ENCODE measurements at regions not wholly inside any gene's neighbourhood (a gene's known extent, or its start where the extent isn't known, plus 50 kb on each side); places are given as distances from the start of the nearest gene placed in this dataset.

GRCh38 chr2:234425639-234426603 lies 71.0 kb downstream of the ARL4C start:
- Mint-ChIP-seq H3K27ac (peak overlapping the region; percentile 97), H3K27me3 (ENCODE audit: low read depth) (no peaks in the 10 kb centered on the region), H3K9me3 (ENCODE audit: insufficient read depth) (no peaks in the 10 kb centered on the region), H3K4me3 (peak overlapping the region; percentile 56), H3K36me3 (ENCODE audit: low read depth) (peaks cover 8% of the 10 kb centered on the region), H3K4me1 (ENCODE audit: low read depth) (peaks cover 87% of the 10 kb centered on the region)
- peak; percentile 88 for ATAC-seq
- peak; percentile 88 for DNase-seq
- POLR2A ChIA-PET: interaction anchor here (0.6 to 7.0 kb wide), 19 partner anchors 11 to 399 kb away, joined by 3 to 99 read pairs (median 6); partner anchors contain the start of gene ARL4C
- CTCF ChIA-PET: interaction anchor here (0.6 to 4.6 kb wide), 15 partner anchors 12 to 565 kb away, joined by 3 to 17 read pairs (median 6); partner anchors contain the start of gene ARL4C

- no peak overlapping the region for H3K4me3 Mint-ChIP-seq
- peaks cover 88% of the 10 kb centered on the region for H3K4me1 Mint-ChIP-seq (ENCODE audit: low read depth)
- ChIA-PET CTCF (interaction anchor here (1.4 to 3.1 kb wide), 4 partner anchors 11 to 135 kb away, joined by 3 to 15 read pairs (median 10); no protein-coding TSS in a partner anchor), POLR2A (interaction anchor here (1.7 to 7.0 kb wide), 4 partner anchors 22 to 133 kb away, joined by 6 to 99 read pairs (median 32); partner anchors contain the start of gene ARL4C)
- peaks cover 8% of the 10 kb centered on the region for H3K36me3 Mint-ChIP-seq (ENCODE audit: low read depth)
- DNase-seq (no peak), ATAC-seq (no peak)
- H3K9me3 Mint-ChIP-seq (ENCODE audit: insufficient read depth): no peaks in the 10 kb centered on the region
- no peaks in the 10 kb centered on the region for H3K27me3 Mint-ChIP-seq (ENCODE audit: low read depth)
- peak overlapping the region; percentile 97 for H3K27ac Mint-ChIP-seq
Measured at GRCh38 chr2:234423884-234424283, 73.0 kb downstream of the ARL4C start.

GRCh38 chr2:234422981-234423431 lies 73.9 kb downstream of the ARL4C start:
- Mint-ChIP-seq H3K4me3 (peak overlapping the region; percentile 42), H3K9me3 (ENCODE audit: insufficient read depth) (peaks cover 8% of the 10 kb centered on the region), H3K27me3 (ENCODE audit: low read depth) (no peaks in the 10 kb centered on the region), H3K27ac (peak overlapping the region; percentile 88), H3K4me1 (ENCODE audit: low read depth) (peaks cover 79% of the 10 kb centered on the region), H3K36me3 (ENCODE audit: low read depth) (peaks cover 15% of the 10 kb centered on the region)
- peak; percentile 60 for ATAC-seq
- DNase-seq: peak; percentile 77
- ChIA-PET POLR2A (interaction anchor here (0.9 to 7.0 kb wide), 7 partner anchors 12 to 132 kb away, joined by 3 to 99 read pairs (median 6); partner anchors contain the start of gene ARL4C), CTCF (interaction anchor here (1.0 to 3.1 kb wide), 13 partner anchors 11 to 288 kb away, joined by 3 to 15 read pairs (median 4); no protein-coding TSS in a partner anchor)

GRCh38 chr2:234422273-234422732 lies 74.6 kb downstream of the ARL4C start:
- CTCF ChIA-PET: interaction anchor here (0.7 to 3.1 kb wide), 14 partner anchors 10 to 287 kb away, joined by 3 to 15 read pairs (median 4); no protein-coding TSS in a partner anchor
- H3K27me3 Mint-ChIP-seq (ENCODE audit: low read depth): no peaks in the 10 kb centered on the region
- peaks cover 72% of the 10 kb centered on the region for H3K4me1 Mint-ChIP-seq (ENCODE audit: low read depth)
- DNase-seq (no peak), ATAC-seq (no peak)
- H3K4me3 Mint-ChIP-seq: peak overlapping the region; percentile 42
- peak overlapping the region; percentile 88 for H3K27ac Mint-ChIP-seq
- POLR2A ChIA-PET: interaction anchor here (0.8 to 7.0 kb wide), 9 partner anchors 10 to 131 kb away, joined by 3 to 99 read pairs (median 5); partner anchors contain the start of gene ARL4C
- peaks cover 11% of the 10 kb centered on the region for H3K36me3 Mint-ChIP-seq (ENCODE audit: low read depth)
- H3K9me3 Mint-ChIP-seq (ENCODE audit: insufficient read depth): peaks cover 8% of the 10 kb centered on the region

GRCh38 chr2:234420408-234420807 lies 76.5 kb downstream of the ARL4C start:
- DNase-seq: peak; percentile 49
- ChIA-PET POLR2A (interaction anchor here (0.7 to 0.9 kb wide), 3 partner anchors 26 to 77 kb away, joined by 3 to 5 read pairs (median 3); partner anchors contain the start of gene ARL4C), CTCF (interaction anchor here (0.7 to 1.2 kb wide), 4 partner anchors 34 to 285 kb away, joined by 3 to 6 read pairs (median 4); partner anchors contain the start of gene ARL4C)
- Mint-ChIP-seq H3K36me3 (ENCODE audit: low read depth) (peaks cover 8% of the 10 kb centered on the region), H3K27ac (peak overlapping the region; percentile 50), H3K9me3 (ENCODE audit: insufficient read depth) (peaks cover 8% of the 10 kb centered on the region), H3K4me1 (ENCODE audit: low read depth) (peaks cover 57% of the 10 kb centered on the region), H3K4me3 (no peak overlapping the region), H3K27me3 (ENCODE audit: low read depth) (no peaks in the 10 kb centered on the region)
- no peak for ATAC-seq

- Mint-ChIP-seq H3K36me3 (ENCODE audit: low read depth) (peaks cover 7% of the 10 kb centered on the region), H3K4me1 (ENCODE audit: low read depth) (peaks cover 53% of the 10 kb centered on the region), H3K9me3 (ENCODE audit: insufficient read depth) (peaks cover 8% of the 10 kb centered on the region), H3K4me3 (no peak overlapping the region), H3K27ac (peak overlapping the region; percentile 27), H3K27me3 (ENCODE audit: low read depth) (no peaks in the 10 kb centered on the region)
- DNase-seq: no peak
- ChIA-PET POLR2A (interaction anchor here (0.9 kb wide), 1 partner anchor 32 kb away, joined by 3 read pairs; no protein-coding TSS in a partner anchor), CTCF (interaction anchor here (1.0 kb wide), 1 partner anchor 8 kb away, joined by 3 read pairs; no protein-coding TSS in a partner anchor)
- no peak for ATAC-seq
Measured at GRCh38 chr2:234419726-234420125, 77.2 kb downstream of the ARL4C start.

- POLR2A ChIA-PET: no interaction called here
- CTCF ChIA-PET: no interaction called here
- H3K9me3 Mint-ChIP-seq (ENCODE audit: insufficient read depth): peaks cover 8% of the 10 kb centered on the region
- H3K27ac Mint-ChIP-seq: no peak overlapping the region
- peaks cover 21% of the 10 kb centered on the region for H3K4me1 Mint-ChIP-seq (ENCODE audit: low read depth)
- no peak for ATAC-seq
- no peak overlapping the region for H3K4me3 Mint-ChIP-seq
- peaks cover 7% of the 10 kb centered on the region for H3K36me3 Mint-ChIP-seq (ENCODE audit: low read depth)
- no peaks in the 10 kb centered on the region for H3K27me3 Mint-ChIP-seq (ENCODE audit: low read depth)
- no peak for DNase-seq
Measured at GRCh38 chr2:234415706-234416105, 81.2 kb downstream of the ARL4C start.

- Mint-ChIP-seq H3K4me3 (no peak overlapping the region), H3K9me3 (ENCODE audit: insufficient read depth) (peaks cover 8% of the 10 kb centered on the region), H3K27ac (no peak overlapping the region), H3K36me3 (ENCODE audit: low read depth) (peaks cover 7% of the 10 kb centered on the region), H3K27me3 (ENCODE audit: low read depth) (no peaks in the 10 kb centered on the region), H3K4me1 (ENCODE audit: low read depth) (peaks cover 13% of the 10 kb centered on the region)
- no peak for DNase-seq
- ATAC-seq: no peak
- CTCF ChIA-PET: interaction anchor here (1.1 kb wide), 1 partner anchor 15 kb away, joined by 3 read pairs; no protein-coding TSS in a partner anchor
- POLR2A ChIA-PET: interaction anchor here (1.0 kb wide), 1 partner anchor 10 kb away, joined by 3 read pairs; no protein-coding TSS in a partner anchor
Measured at GRCh38 chr2:234414596-234414995, 82.3 kb downstream of the ARL4C start.

- CTCF ChIA-PET: interaction anchor here (1.7 to 2.8 kb wide), 2 partner anchors 11 to 44 kb away, joined by 4 to 15 read pairs; no protein-coding TSS in a partner anchor
- ATAC-seq (no peak), DNase-seq (no peak)
- POLR2A ChIA-PET: interaction anchor here (0.7 to 1.7 kb wide), 4 partner anchors 10 to 104 kb away, joined by 3 to 6 read pairs (median 4); no protein-coding TSS in a partner anchor
- H3K27me3 Mint-ChIP-seq (ENCODE audit: low read depth): no peaks in the 10 kb centered on the region
- H3K9me3 Mint-ChIP-seq (ENCODE audit: insufficient read depth): no peaks in the 10 kb centered on the region
- peaks cover 12% of the 10 kb centered on the region for H3K4me1 Mint-ChIP-seq (ENCODE audit: low read depth)
- no peaks in the 10 kb centered on the region for H3K36me3 Mint-ChIP-seq (ENCODE audit: low read depth)
- no peak overlapping the region for H3K27ac Mint-ChIP-seq
- H3K4me3 Mint-ChIP-seq: no peak overlapping the region
Measured at GRCh38 chr2:234412726-234413125, 84.2 kb downstream of the ARL4C start.

GRCh38 chr2:234411793-234412192 lies 85.1 kb downstream of the ARL4C start:
- Mint-ChIP-seq H3K9me3 (ENCODE audit: insufficient read depth) (no peaks in the 10 kb centered on the region), H3K4me1 (ENCODE audit: low read depth) (peaks cover 12% of the 10 kb centered on the region)
- POLR2A ChIA-PET: interaction anchor here (1.0 to 1.7 kb wide), 3 partner anchors 10 to 43 kb away, joined by 3 to 6 read pairs (median 4); no protein-coding TSS in a partner anchor

GRCh38 chr2:234410526-234410925 lies 86.4 kb downstream of the ARL4C start:
- peaks cover 14% of the 10 kb centered on the region for H3K4me1 Mint-ChIP-seq (ENCODE audit: low read depth)
- H3K27me3 Mint-ChIP-seq (ENCODE audit: low read depth): no peaks in the 10 kb centered on the region
- ChIA-PET POLR2A (interaction anchor here (1.3 kb wide), 1 partner anchor 12 kb away, joined by 5 read pairs; no protein-coding TSS in a partner anchor), CTCF (interaction anchor here (1.5 kb wide), 1 partner anchor 121 kb away, joined by 3 read pairs; no protein-coding TSS in a partner anchor)
- DNase-seq (no peak), ATAC-seq (no peak)
- no peaks in the 10 kb centered on the region for H3K9me3 Mint-ChIP-seq (ENCODE audit: insufficient read depth)
- no peaks in the 10 kb centered on the region for H3K36me3 Mint-ChIP-seq (ENCODE audit: low read depth)
- no peak overlapping the region for H3K27ac Mint-ChIP-seq
- H3K4me3 Mint-ChIP-seq: no peak overlapping the region

More at GRCh38 chr2:234411793-234412192, 85.1 kb downstream of the ARL4C start:
- Mint-ChIP-seq H3K27ac (no peak overlapping the region), H3K27me3 (ENCODE audit: low read depth) (no peaks in the 10 kb centered on the region), H3K4me3 (no peak overlapping the region), H3K36me3 (ENCODE audit: low read depth) (no peaks in the 10 kb centered on the region)
- ATAC-seq (no peak), DNase-seq (no peak)
- CTCF ChIA-PET: interaction anchor here (0.7 to 2.8 kb wide), 4 partner anchors 12 to 123 kb away, joined by 3 to 15 read pairs (median 4); no protein-coding TSS in a partner anchor

Measured in activated CD8-positive, alpha-beta T cell treated with anti-CD3 and anti-CD28 coated beads, Interleukin-2, amount 10 ng/mL, durations not matched to agents 7 days and 5 days (primary cell).